Stomach (tissue), 4 donors: ENCODE measurements at regions not wholly inside any gene's neighbourhood (a gene's known extent, or its start where the extent isn't known, plus 50 kb on each side); places are given as distances from the start of the nearest gene placed in this dataset.

ENCODE experiments used
- EP300 ChIP-seq: sonication (generic); formaldehyde crosslinking; IDR thresholded peaks from one replicate; pipeline ENCODE4 v1.6.1; 2017; ENCODE audit warnings: antibody characterized with exemption
- POLR2A ChIP-seq, 4 donors: fragments of 450-650 bp; IDR thresholded peaks; one replicate each; pipeline ENCODE4 v1.6.1; 2016; ENCODE audit warnings: antibody characterized with exemption in 4 of 4, control low read depth in 2 of 4, mild to moderate bottlenecking in 1 of 4, moderate library complexity in 1 of 4
- POLR2AphosphoS5 ChIP-seq, 3 donors: sonication (generic); formaldehyde crosslinking; IDR thresholded peaks; one replicate each; pipeline ENCODE4 v1.6.1; 2016; ENCODE audit warnings: antibody characterized with exemption in 3 of 3
- TF ChIP-seq, protein P1 (sequence below), 7 experiments: fragments of 450-650 bp in 4 of 7; fragments of 200-600 bp in 3 of 7; sonication (generic) in 3 of 7; IDR thresholded peaks; one replicate each; pipeline ENCODE4 v1.5.1; 2016 to 2019; ENCODE audit warnings: antibody characterized with exemption in 7 of 7, control low read depth in 2 of 7, mild to moderate bottlenecking in 1 of 7

GRCh38 chr4:188780028-188780427 lies 640.8 kb downstream of the TRIML1 start:
- TF ChIP-seq, protein P1, sequence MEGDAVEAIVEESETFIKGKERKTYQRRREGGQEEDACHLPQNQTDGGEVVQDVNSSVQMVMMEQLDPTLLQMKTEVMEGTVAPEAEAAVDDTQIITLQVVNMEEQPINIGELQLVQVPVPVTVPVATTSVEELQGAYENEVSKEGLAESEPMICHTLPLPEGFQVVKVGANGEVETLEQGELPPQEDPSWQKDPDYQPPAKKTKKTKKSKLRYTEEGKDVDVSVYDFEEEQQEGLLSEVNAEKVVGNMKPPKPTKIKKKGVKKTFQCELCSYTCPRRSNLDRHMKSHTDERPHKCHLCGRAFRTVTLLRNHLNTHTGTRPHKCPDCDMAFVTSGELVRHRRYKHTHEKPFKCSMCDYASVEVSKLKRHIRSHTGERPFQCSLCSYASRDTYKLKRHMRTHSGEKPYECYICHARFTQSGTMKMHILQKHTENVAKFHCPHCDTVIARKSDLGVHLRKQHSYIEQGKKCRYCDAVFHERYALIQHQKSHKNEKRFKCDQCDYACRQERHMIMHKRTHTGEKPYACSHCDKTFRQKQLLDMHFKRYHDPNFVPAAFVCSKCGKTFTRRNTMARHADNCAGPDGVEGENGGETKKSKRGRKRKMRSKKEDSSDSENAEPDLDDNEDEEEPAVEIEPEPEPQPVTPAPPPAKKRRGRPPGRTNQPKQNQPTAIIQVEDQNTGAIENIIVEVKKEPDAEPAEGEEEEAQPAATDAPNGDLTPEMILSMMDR (IDR thresholded peaks at IDR 0.05) = no peak
- TF ChIP-seq POLR2A (IDR thresholded peaks at IDR 0.05) (no peak), EP300 (no peak), POLR2AphosphoS5 (IDR thresholded peaks at IDR 0.05) (no peak)
